K562 (cell line): ENCODE measurements at regions not wholly inside any gene's neighbourhood (a gene's known extent, or its start where the extent isn't known, plus 50 kb on each side); places are given as distances from the start of the nearest gene placed in this dataset.

ENCODE experiments used
- ATAC-seq: fragments of 200-7000 bp; cut with Tn5 transposase; 3 replicates; pipeline ENCODE4 v1.9.1; 2020; ENCODE audit warnings: moderate library complexity
- BruUV-seq: library from RNA; stranded (reverse); fragments of 400-500 nt; replicated peaks from 2 replicates; lab custom pipeline; 2021; lab: Mats Ljungman, UMichigan
- CTCF ChIA-PET: fragments of 300-600 bp; formaldehyde crosslinking; extraction: SDS; loops from one replicate; lab custom pipeline; 2021; ENCODE audit warnings: low intra/inter-chr PET ratio; lab: Yijun Ruan, JAX
- POLR2A ChIA-PET: fragments of 300-600, 350-650 bp; sonication (Branson Sonifier 250); formaldehyde crosslinking; extraction: SDS; loops from one replicate; lab custom pipeline; 2021; ENCODE audit warnings: antibody characterized with exemption, inconsistent platforms; lab: Yijun Ruan, JAX
- DNase-seq, 4 experiments: peaks; one replicate each; pipeline versions ENCODE4 v3.0.0 to v3.0.0-alpha.2; 2011 to 2018; ENCODE audit warnings: low spot score in 3 of 4, mixed read lengths in 3 of 4; ENCODE audit errors: extremely low read depth in 1 of 4
- FAIRE-seq: peaks from 2 replicates; lab custom pipeline; 2011; peaks lifted over from hg19 to GRCh38; lab: Jason Lieb, UNC
- H2AFZ ChIP-seq: 2 replicates; pipeline ENCODE4 v1.6.0; 2011; ENCODE audit warnings: low read depth, low read length, control low read depth, inconsistent platforms
- H3K27ac ChIP-seq: fragments of 200-600 bp; 3 replicates; pipeline ENCODE4 v1.8.0; 2011; ENCODE audit warnings: low read depth, mild to moderate bottlenecking, control low read depth, inconsistent platforms, low read length, moderate library complexity, mixed read lengths; ENCODE audit errors: extremely low read depth
- H3K27me3 ChIP-seq, 2 experiments: fragments of 300-600 bp in 1 of 2; 2 replicates in 1 of 2; 3 replicates in 1 of 2; pipeline versions ENCODE4 v1.6.0 to v1.8.0; 2011; ENCODE audit warnings: inconsistent platforms in 2 of 2, low read length in 2 of 2, mild to moderate bottlenecking in 1 of 2, mixed read lengths in 1 of 2, moderate library complexity in 1 of 2; ENCODE audit not compliant: control insufficient read depth in 2 of 2, insufficient read depth in 2 of 2
- H3K36me3 ChIP-seq: fragments of 300-600 bp; 3 replicates; pipeline ENCODE4 v1.8.0; 2011; ENCODE audit warnings: mild to moderate bottlenecking, low read length, inconsistent platforms; ENCODE audit not compliant: control insufficient read depth, insufficient read depth
- H3K4me1 ChIP-seq, 2 experiments: fragments of 200-600 bp in 1 of 2; replicated peaks in 1 of 2; 2 replicates in 1 of 2; 3 replicates in 1 of 2; pipeline versions ENCODE4 v1.5.1 to v1.8.0; 2011; ENCODE audit warnings: inconsistent platforms in 2 of 2, low read length in 2 of 2, mild to moderate bottlenecking in 1 of 2, mixed read lengths in 1 of 2, moderate library complexity in 1 of 2; ENCODE audit not compliant: control insufficient read depth in 2 of 2, insufficient read depth in 2 of 2
- H3K4me2 ChIP-seq: 2 replicates; pipeline ENCODE4 v1.6.1; 2011; ENCODE audit warnings: low read length, control low read depth, inconsistent platforms, mixed read lengths; ENCODE audit not compliant: insufficient read depth
- H3K4me3 ChIP-seq: fragments of 200-600 bp; sonication (generic), shearing (Covaris generic); 2 replicates; pipeline ENCODE4 v1.5.1; 2016; ENCODE audit warnings: control low read depth, inconsistent platforms
- H3K79me2 ChIP-seq: fragments of 200-600 bp; 3 replicates; pipeline ENCODE4 v1.8.0; 2011; ENCODE audit warnings: low read length, inconsistent platforms; ENCODE audit not compliant: control insufficient read depth, insufficient read depth
- H3K9ac ChIP-seq, 2 experiments: 2 replicates each; pipeline versions ENCODE4 v1.6.0 to v1.6.1; 2011; ENCODE audit warnings: low read depth in 2 of 2, low read length in 2 of 2, control low read depth in 1 of 2, inconsistent platforms in 1 of 2, mild to moderate bottlenecking in 1 of 2, mixed read lengths in 1 of 2; ENCODE audit not compliant: insufficient read depth in 1 of 2
- H3K9me1 ChIP-seq: one replicate; pipeline ENCODE4 v1.6.0; 2011; ENCODE audit warnings: inconsistent platforms, mild to moderate bottlenecking, low read length, moderate library complexity; ENCODE audit not compliant: control insufficient read depth, insufficient read depth
- H3K9me3 ChIP-seq: replicated peaks from 2 replicates; pipeline ENCODE4 v1.5.1; 2011; ENCODE audit warnings: low read depth, low read length, inconsistent platforms; ENCODE audit not compliant: control insufficient read depth, insufficient read depth
- H4K20me1 ChIP-seq: replicated peaks from 2 replicates; pipeline ENCODE4 v1.6.1; 2011; ENCODE audit warnings: low read length, inconsistent platforms, mixed read lengths; ENCODE audit not compliant: control insufficient read depth, insufficient read depth
- FOXA3 ChIP-seq, 2 experiments: fragments of 450-650 bp in 1 of 2; sonication (generic) in 1 of 2; formaldehyde crosslinking; IDR thresholded peaks in 1 of 2; conservative IDR thresholded peaks in 1 of 2; 2 replicates each; pipeline versions ENCODE4 v1.4.0 to v1.8.0; 2020 to 2022; ENCODE audit warnings: mild to moderate bottlenecking in 2 of 2, missing genetic modification reagents in 1 of 2
- WGBS: fragments of 100-300 bp; shearing (Covaris generic); methylation state at CpG from one replicate; pipeline ENCODE4 v1.1.6; 2016; ENCODE audit warnings: low coverage, mixed read lengths; ENCODE audit not compliant: insufficient coverage; ENCODE audit errors: missing lambda C conversion rate; 5-methylcytosine and 5-hydroxymethylcytosine counted together
- in situ Hi-C: fragments of 300-500 bp; cut with MboI; formaldehyde crosslinking; loops from 4 replicates; pipeline ENCODE4 v1.15.0; 2018; ENCODE audit warnings: inconsistent platforms, mixed read lengths
- intact Hi-C: fragments of 100-400 bp; cut with micrococcal nuclease; formaldehyde crosslinking; loops from 2 replicates; pipeline ENCODE4 v1.14.2; 2022
- TF ChIP-seq, protein P1 (sequence below): fragments of 450-650 bp; IDR thresholded peaks from 2 replicates; pipeline ENCODE4 v1.6.1; 2016; ENCODE audit warnings: low read depth

DNA sequence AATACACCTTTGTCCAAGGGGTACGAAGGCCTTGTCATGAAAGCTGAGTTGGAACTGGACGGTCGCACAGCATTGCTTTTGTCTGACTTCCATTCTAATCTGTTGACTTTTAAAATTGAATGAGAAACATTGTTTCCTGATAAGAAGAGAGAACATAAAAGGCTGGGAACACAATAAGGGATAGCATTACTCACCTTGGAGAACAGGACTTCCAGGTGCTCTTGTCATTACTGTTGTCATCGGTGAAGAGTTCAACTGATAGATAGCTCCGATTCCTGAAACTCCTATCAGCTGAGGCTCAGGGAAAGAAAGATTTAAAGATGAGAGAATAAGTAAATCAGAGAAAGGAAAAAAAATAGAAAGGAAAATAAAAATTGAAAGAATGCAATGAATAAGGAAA, 351.1 kb downstream of the KCNJ2 start:
- no peaks in the 10 kb centered on the region for H3K79me2 ChIP-seq
- DNase-seq (no peak), FAIRE-seq (no peak), ATAC-seq (no peak)
- H3K4me3 ChIP-seq, result no peak overlapping the region
- H3K36me3 ChIP-seq, result no peaks in the 10 kb centered on the region
- no TSS peak for BruUV-seq
- no peaks in the 10 kb centered on the region for H4K20me1 ChIP-seq
- no peaks in the 10 kb centered on the region for H3K9me1 ChIP-seq
- CTCF ChIA-PET, result no interaction called here
- H2AFZ ChIP-seq, result no peak overlapping the region
- WGBS, result 7% methylated on average over 5 of the region's 5 CpGs
- H3K27me3 ChIP-seq, result no peaks in the 10 kb centered on the region
- in situ Hi-C loops (no loop called here), intact Hi-C loops (no loop called here)
- H3K4me1 ChIP-seq, result no peaks in the 10 kb centered on the region
- no peak overlapping the region for H3K4me2 ChIP-seq
- no peak overlapping the region for H3K27ac ChIP-seq
- POLR2A ChIA-PET, result no interaction called here
- no peak overlapping the region for H3K9ac ChIP-seq
- no peak for TF ChIP-seq FOXA3 (CRISPR knock-in tag; conservative IDR thresholded peaks at IDR 0.05 in 1 of 2, IDR thresholded peaks at IDR 0.05 in 1 of 2)
- TF ChIP-seq, protein P1, sequence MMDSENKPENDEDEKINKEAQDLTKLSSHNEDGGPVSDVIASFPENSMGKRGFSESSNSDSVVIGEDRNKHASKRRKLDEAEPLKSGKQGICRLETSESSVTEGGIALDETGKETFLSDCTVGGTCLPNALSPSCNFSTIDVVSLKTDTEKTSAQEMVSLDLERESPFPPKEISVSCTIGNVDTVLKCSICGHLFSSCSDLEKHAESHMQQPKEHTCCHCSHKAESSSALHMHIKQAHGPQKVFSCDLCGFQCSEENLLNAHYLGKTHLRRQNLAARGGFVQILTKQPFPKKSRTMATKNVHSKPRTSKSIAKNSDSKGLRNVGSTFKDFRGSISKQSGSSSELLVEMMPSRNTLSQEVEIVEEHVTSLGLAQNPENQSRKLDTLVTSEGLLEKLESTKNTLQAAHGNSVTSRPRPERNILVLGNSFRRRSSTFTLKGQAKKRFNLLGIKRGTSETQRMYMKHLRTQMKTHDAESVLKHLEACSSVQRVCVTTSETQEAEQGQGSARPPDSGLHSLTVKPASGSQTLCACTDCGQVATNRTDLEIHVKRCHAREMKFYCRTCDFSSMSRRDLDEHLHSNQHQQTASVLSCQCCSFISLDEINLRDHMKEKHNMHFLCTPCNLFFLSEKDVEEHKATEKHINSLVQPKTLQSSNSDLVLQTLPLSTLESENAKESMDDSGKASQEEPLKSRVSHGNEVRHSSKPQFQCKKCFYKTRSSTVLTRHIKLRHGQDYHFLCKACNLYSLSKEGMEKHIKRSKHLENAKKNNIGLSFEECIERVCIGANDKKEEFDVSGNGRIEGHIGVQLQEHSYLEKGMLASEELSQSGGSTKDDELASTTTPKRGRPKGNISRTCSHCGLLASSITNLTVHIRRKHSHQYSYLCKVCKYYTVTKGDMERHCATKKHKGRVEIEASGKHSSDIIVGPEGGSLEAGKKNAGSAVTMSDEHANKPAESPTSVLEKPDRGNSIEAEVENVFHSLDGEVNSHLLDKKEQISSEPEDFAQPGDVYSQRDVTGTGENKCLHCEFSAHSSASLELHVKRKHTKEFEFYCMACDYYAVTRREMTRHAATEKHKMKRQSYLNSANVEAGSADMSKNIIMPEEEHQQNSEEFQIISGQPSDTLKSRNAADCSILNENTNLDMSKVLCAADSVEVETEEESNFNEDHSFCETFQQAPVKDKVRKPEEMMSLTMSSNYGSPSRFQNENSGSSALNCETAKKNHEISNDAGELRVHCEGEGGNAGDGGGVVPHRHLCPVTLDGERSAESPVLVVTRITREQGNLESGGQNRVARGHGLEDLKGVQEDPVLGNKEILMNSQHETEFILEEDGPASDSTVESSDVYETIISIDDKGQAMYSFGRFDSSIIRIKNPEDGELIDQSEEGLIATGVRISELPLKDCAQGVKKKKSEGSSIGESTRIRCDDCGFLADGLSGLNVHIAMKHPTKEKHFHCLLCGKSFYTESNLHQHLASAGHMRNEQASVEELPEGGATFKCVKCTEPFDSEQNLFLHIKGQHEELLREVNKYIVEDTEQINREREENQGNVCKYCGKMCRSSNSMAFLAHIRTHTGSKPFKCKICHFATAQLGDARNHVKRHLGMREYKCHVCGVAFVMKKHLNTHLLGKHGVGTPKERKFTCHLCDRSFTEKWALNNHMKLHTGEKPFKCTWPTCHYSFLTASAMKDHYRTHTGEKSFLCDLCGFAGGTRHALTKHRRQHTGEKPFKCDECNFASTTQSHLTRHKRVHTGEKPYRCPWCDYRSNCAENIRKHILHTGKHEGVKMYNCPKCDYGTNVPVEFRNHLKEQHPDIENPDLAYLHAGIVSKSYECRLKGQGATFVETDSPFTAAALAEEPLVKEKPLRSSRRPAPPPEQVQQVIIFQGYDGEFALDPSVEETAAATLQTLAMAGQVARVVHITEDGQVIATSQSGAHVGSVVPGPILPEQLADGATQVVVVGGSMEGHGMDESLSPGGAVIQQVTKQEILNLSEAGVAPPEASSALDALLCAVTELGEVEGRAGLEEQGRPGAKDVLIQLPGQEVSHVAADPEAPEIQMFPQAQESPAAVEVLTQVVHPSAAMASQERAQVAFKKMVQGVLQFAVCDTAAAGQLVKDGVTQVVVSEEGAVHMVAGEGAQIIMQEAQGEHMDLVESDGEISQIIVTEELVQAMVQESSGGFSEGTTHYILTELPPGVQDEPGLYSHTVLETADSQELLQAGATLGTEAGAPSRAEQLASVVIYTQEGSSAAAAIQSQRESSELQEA, result no peak
- H3K9me3 ChIP-seq, result no peaks in the 10 kb centered on the region
